Activated CD8-positive, alpha-beta memory T cell treated with anti-CD3 and anti-CD28 coated beads for 36 hours (primary cell): ENCODE measurements at regions not wholly inside any gene's neighbourhood (a gene's known extent, or its start where the extent isn't known, plus 50 kb on each side); places are given as distances from the start of the nearest gene placed in this dataset.

ENCODE experiments used
- CTCF ChIA-PET: fragments of 350-600 bp; sonication (Branson Sonifier 250); formaldehyde crosslinking; loops from one replicate; lab custom pipeline; 2021; ENCODE audit warnings: antibody characterized with exemption; lab: Charles Lee
- POLR2A ChIA-PET: fragments of 350-600 bp; sonication (Branson Sonifier 250); formaldehyde crosslinking; loops from one replicate; lab custom pipeline; 2021; ENCODE audit warnings: antibody characterized with exemption; lab: Charles Lee

DNA sequence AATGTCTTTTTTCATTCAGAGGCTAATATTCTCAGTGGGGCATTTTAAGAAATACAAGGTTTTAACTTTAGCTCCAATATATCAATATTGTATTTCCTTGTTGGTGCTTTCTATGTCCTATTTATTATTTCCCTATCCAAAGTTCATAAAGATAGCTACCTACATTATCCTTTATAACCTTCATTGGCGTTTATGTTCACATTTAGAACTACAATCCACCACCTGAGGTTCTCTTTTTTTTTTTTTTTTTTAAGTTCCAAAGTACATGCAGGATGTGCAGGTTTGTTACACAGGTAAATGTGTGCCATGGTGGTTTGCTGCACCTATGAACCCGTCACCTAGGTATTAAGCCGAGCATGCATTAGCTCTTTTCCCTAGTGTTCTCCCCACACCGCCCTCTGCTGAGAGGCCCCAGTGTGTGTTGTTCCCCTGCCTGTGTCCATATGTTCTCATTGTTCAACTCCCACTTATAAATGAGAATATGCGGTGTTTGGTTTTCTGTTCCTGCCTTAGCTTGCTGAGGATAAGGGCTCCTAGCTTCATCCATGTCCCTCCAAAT, 694.6 kb downstream of the SUCLG1 start:
- ChIA-PET CTCF (no interaction called here), POLR2A (interaction anchor here (0.7 kb wide), 1 partner anchor 16 kb away, joined by 4 read pairs; no protein-coding TSS in a partner anchor)

DNA sequence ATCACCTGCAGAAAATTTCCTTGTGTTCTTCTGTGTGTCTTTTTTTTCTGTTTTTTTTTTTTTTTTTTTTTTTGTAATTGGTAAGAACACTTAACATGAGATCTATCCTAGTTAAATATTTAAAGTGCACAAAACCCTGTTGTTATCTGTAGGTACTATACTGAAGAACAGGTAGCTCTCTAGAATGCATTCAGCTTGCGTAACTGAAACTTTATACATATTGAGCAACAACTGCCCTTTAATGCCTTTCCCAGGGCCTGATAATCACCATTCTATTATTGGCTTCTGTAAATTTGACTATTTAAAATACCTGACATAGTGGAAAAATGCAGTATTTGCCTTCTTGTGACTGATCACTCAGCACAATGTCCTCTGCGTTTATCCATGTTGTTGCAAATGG, 701.8 kb downstream of the SUCLG1 start:
- ChIA-PET CTCF (no interaction called here), POLR2A (no interaction called here)

DNA sequence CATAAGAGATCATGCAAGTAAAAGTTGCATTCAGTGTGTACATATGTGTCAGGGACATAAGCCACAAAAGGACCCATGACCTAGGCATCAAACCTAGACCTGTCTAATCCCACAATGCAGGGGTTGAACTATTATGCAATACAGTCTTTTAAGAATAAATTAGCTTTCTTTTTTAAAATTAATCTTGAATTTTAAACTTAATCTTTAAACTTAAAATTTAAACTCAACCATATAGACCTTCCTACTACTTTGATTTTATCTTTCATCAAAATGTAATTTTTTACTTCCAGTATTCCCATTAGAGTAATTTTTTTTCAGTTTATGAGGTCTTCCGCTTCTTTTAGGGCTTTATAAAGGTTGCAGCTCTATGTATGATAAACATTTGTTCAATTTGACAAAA, 702.9 kb downstream of the SUCLG1 start:
- ChIA-PET POLR2A (no interaction called here), CTCF (no interaction called here)

DNA sequence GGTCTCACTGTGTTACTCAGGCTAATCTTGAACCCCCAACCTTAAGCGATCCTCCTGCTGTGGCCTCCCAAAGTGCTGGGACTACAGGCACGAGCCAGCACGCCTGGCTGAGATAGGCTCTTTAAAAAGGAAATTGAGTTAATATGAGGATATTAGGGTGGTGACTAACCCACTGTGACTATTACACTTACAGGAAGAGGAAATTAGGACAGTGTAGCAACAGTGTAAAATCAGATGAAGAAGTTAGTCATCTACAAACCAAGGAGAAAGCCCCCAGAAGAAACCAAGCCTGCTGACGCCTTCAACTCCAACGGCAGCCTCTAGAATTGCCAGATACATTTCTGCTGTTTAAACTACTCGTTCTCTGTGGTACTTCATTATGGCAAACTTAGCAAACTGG, 711.9 kb downstream of the SUCLG1 start:
- ChIA-PET POLR2A (no interaction called here), CTCF (no interaction called here)

DNA sequence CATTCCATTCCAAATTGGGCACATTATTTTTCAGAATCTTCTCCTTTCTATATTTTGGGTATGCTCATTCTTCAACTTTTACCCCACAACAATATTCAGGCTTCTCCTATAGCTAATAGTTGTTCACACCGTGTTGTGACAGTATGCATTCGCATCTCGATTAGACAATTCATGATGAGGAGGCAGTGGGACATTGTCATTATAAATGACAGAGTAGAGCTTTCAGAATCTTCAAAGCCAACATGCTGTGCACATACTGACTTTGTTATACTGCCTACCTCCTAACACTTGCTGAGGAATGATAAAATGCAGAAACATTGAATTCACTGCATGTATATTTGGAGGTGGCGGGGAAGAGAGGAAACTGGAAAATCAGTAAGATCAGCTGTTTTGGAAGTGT, 714.2 kb downstream of the SUCLG1 start:
- ChIA-PET CTCF (no interaction called here), POLR2A (no interaction called here)

DNA sequence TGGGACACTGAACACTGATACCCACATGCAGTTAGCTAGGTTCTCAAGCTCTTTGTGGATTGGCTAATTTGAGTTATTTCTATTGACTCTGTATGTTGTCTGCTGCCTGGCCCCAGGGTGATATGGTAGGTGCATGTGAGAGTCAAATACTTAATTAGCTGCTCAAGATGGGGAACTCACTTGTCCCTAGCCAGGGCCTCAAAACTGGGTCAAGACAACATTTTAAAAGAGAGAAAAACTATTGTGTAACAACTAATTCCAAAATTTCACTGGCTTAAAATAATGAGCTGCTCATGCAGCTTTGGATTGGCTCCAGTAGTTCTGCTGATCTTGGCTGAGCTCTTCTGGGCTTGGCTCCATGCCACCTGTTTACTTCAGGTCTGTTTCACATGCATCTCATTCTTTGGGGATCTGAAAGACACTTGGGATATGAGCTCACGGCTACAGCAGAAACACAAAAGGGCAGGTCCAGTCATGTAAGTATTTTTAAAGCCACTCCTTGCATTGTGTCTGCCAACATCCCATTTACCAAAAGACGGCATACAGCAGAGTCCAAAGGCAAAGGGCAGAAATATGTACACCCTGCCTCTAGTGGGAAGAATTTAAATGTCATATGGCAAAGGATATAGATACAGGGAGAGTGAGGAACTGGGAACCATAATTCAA, 716.8 kb downstream of the SUCLG1 start:
- ChIA-PET CTCF (no interaction called here), POLR2A (no interaction called here)

DNA sequence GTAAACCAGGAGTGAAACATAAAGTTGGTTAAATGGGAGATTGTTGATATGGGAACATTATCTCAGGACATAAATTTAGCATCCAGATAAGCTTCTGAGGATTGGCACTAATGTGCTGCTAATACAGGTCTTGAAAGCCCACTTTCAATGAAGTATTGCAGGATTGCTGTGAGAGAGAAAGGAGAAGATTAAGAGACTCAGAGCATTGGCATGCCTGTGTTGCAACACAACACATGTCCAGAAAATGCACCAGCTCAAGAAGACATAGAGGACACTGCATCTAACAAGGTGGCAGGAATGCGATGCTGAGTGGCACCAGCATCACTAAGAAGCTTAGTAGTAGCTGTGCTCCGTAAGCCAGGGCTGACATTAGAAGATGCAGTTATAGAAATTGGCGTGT, 728.9 kb downstream of the SUCLG1 start:
- CTCF ChIA-PET, result no interaction called here
- POLR2A ChIA-PET, result no interaction called here

DNA sequence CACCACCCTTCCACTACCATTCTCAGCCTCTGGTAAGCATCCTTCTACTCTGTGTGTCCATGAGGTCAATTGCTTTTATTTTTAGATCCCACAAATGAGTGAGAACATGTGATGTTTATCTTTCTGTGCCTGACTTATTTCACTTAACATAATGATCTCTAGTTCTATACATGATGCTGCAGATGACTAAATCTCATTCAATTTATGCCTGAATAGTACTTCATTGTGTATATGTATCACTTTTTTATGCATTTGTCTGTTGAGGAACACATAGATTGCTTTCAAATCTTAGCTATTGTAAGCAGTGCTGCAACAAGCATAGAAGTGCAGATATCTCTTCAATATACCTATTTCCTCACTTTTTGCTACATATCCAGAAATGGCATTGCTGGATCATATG, 733.3 kb downstream of the SUCLG1 start:
- ChIA-PET POLR2A (no interaction called here), CTCF (no interaction called here)

DNA sequence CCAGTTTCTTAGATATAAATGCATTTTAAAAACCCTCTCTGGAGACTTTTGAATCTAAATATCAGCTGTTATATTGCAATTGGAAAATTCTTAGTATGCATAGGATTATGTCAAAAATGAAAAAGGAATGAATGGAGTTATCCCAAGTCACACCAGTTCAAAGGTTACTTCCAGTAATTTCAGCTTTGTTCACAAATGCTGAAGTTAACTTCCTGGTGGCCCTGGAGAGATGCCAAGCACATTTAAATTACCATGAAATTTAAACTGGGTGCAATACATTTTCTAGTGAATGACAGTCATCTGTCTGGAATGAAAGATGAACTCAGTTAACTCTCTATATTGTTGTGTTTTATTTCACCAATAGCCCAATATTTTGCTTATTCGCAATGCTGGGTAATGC, 753.9 kb downstream of the SUCLG1 start:
- ChIA-PET CTCF (no interaction called here), POLR2A (no interaction called here)

DNA sequence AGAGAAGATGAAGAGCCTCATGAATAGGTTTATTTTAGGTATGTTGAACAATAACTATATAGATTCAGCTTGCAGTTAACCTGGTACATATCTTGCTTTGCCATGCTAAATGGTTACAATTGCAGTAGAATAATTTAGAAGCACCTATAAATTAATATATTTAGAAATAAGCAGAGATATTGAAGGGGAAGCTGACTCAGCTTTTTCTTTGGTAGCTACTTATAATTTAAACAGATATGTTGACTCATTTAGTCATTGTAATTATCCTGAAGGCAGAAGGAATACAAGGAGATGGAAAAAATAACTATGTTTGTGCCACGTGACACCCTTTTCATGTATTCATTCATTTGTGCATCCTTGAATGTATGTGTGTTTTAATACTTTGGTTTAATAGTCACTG, 755.5 kb downstream of the SUCLG1 start:
- POLR2A ChIA-PET, result no interaction called here
- CTCF ChIA-PET, result no interaction called here

DNA sequence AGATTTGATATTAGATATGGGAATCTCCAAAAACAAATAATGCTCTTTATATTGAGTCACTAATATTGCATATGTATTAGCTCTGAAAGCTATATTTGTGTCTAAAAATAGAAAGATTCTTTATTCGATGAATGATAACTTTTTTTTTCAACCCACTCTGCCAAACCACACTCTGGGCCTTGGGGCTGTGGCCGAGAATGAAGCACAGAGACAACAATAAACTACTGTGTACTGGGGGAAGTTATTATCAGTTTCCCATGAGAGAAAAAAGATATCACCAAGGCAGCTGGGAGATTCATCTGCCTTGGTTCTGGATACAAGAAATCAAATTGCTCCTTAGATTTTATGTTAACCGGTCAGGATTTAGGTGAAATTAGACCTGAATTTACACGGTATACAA, 762.2 kb downstream of the SUCLG1 start:
- POLR2A ChIA-PET, result no interaction called here
- CTCF ChIA-PET, result no interaction called here

DNA sequence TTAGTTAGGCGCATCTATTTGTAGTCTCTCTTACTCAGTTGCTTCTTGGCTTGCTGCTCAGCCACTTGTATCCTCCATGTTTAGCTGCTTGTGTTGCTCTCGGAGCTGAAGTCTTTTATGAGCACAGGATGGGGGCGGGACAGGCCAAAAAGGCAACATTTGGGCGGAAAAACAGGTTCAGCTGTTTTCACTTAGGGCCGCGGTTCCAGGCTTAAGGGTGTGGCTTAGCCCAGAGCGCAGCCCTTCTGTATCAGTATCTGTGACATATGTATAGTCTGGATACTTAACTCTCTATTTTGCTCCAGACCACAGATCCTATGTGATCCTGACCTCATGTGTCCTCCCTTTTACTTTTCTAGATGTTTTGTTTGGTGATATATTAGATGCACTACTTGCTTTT, 763.5 kb downstream of the SUCLG1 start:
- CTCF ChIA-PET, result no interaction called here
- POLR2A ChIA-PET, result no interaction called here

DNA sequence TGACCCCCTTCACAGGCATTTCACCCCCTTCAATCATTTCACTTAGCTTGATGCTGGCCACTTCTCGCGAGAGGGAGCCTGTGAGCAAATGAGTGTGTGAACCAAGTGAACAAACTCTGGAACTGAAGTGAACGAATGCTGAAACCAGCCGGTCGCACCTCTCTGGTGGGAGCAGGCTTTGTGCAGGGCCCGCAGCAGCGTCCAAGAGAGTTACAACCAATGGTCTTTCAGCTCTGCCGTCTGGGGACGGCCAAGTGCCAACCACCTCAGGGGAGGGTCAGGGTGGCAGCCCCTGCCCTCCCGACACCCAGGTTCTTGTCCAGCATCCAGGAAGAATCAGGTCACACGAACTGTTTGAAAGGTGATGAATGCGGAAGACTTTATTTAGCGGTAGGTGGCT, 764.0 kb downstream of the SUCLG1 start:
- ChIA-PET POLR2A (no interaction called here), CTCF (no interaction called here)

DNA sequence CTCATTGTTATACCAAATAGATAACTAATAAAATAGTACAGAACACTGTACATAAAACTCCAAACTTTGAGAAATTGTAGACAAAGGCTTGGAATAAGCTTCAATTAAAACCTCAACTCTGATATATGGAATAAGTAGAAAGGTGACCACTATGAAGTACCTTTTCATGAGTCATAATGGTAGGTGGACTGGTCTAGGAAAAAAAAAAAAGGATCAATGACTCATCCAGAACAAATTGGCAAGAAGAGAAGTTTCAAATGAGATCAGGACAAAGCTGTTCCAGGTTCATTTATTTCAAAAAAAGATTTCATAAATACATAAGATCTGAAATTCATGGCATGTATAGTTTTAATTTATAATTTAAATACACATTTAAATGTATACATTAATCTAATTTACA, 769.7 kb downstream of the SUCLG1 start:
- CTCF ChIA-PET, result no interaction called here
- POLR2A ChIA-PET, result no interaction called here

DNA sequence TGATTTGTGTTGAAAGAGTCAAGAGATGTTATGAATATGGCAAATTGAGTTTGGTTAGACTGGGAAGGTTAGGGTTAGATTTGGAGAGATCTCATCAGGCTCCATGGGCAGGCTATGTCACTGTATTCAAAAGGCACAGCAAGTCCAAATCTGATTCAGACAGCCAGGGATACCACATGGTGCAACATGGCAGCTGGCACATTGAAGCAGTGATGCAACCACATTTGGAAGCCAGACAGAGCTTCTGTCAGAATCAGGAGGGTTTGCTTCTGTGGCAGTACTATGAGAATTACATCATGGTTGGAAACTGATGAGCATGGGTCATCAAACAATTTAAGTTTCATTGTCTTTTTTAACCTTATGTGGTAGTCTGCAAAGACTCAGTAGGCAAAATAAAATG, 772.2 kb downstream of the SUCLG1 start:
- ChIA-PET POLR2A (no interaction called here), CTCF (no interaction called here)

DNA sequence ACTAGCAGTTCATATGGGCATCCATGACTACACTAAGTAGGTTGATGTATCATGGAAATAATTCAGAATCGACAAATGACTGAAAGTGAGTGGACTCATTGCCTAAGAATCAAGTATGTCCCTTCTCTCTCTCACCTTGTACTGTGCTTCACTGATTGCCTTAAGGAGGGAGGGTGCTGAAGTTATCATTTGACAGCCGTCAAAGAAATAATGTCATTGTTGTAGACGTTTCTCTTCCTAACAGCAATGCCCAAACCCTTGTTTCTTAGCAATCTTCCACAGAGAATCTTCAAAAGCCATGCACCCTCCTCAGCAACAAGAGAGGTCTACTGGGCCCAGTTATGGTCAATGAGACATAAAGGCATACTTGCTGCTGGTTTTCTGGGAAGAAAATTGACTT, 785.0 kb downstream of the SUCLG1 start:
- CTCF ChIA-PET, result no interaction called here
- POLR2A ChIA-PET, result no interaction called here

DNA sequence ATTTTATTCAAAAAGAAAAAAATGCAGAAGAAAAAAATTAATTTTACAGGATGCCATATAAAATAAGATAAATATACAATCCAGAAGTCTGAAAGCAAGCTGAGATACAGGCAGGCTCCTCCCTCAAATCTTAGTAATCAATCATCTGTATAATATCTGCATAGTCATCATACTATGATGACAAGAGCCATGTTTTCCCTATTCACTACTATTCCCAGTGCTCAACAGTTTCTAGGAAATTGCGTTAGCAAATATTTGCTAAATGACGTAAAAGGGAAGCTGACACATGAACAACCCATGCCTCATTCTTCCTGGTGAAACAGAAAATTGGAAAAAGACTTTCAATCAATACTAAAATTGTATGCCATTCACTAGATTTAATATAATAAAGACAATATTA, 793.2 kb downstream of the SUCLG1 start:
- POLR2A ChIA-PET, result no interaction called here
- CTCF ChIA-PET, result no interaction called here

DNA sequence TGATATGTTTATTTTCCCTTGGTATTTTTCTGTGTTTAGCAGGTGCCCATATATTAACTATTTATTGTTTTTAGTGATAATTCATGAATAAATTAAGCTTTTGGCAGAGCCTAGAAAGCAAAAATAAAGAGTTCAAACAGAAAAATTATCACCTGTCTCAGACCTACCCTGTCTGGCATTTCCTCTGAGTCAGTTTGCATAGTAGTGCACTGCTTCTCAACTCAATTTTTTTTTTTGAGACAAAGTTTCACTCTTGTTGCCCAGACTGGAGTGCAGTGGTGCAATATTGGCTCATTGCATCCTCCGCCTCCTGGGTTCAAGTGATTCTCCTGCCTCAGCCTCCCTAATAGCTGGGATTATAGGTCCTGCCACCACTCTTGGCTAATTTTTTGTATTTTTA, 793.9 kb downstream of the SUCLG1 start:
- CTCF ChIA-PET, result no interaction called here
- POLR2A ChIA-PET, result no interaction called here

DNA sequence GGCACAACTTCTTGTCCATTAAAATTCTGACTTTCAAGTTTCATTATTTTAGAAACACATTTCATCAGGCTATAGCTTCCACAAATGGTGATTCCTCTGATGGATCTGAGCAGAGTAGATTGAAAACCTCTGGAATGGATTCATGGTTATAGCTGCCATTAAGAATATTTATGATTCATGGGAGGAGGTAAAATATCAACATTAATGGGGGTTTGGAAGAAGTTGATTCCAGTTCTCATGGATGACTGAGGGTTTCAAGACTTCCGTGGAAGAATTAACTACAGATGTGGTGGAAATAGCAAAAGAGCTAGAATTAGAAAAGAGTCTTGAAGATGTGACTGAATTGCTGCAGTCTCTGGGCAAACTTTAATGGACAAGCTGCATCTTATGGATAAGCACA, 797.4 kb downstream of the SUCLG1 start:
- CTCF ChIA-PET, result interaction anchor here (0.6 kb wide), 1 partner anchor 82 kb away, joined by 3 read pairs; no protein-coding TSS in a partner anchor
- POLR2A ChIA-PET, result no interaction called here

DNA sequence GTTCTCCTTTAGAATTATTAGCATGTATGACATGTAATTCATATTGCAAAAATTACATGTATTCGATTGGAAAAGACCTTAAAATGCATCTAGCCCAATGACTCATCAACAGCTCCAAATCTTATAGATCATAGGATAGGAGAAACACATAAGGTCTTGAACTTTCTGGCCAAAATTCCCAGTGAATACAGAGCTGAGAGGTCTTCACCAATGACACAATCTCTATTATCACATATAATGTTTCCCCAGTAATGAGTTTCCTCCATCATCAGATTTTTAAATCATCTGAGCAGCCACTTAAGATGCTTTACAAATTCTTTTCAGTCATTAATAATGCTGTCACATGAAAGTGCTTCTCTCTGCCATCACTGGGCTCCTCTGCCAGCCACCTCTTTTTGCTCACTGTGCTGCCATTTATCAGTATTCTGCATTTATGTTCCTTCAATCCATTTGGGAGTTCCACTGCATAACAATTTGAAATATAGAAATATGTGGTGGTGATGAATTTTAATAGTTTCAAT, 804.9 kb downstream of the SUCLG1 start:
- ChIA-PET POLR2A (no interaction called here), CTCF (no interaction called here)

DNA sequence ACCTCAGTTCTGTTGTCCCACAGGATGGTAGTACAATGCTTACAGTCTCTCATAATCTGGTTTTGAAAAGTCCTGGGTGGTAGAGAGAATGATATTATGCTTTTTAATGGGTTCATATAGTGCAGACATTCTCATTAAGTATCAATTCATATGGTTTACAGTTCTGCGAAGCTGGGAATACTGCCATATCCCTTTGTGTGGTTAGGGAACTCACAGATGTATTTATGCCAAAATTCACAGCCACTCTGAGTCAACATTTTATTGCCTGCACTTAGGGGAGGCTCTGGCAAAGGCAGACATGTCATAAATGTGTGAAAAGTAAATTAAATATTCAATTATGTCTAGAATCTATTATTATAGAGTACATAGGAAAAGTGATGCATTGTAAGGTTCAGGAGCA, 808.2 kb downstream of the SUCLG1 start:
- CTCF ChIA-PET, result no interaction called here
- POLR2A ChIA-PET, result no interaction called here

DNA sequence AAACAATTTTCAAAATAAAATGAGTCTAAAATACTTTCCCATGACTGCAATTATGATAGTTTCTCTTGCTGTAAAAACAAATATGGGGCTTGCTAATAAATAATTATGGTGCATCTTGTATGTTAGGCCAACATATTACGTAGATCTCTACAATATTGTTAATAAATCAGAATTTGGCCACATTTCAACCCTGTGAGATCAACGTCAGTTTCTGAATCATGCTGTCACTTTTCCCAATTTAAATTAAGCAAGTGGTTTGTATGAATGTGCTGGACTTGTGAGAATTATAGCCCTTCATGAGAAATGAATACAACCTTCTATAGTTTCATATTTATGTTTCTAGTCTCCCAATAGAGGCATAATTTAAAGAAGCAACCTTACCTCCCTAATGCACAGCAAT, 808.9 kb downstream of the SUCLG1 start:
- CTCF ChIA-PET, result no interaction called here
- POLR2A ChIA-PET, result no interaction called here
